Keratinocyte (primary cell): ENCODE measurements at regions not wholly inside any gene's neighbourhood (a gene's known extent, or its start where the extent isn't known, plus 50 kb on each side); places are given as distances from the start of the nearest gene placed in this dataset.

Experiments
- DNase-seq: peaks from one replicate; pipeline ENCODE4 v3.0.0-alpha.2; 2011; ENCODE audit warnings: low read depth, missing footprints, low spot score
- FAIRE-seq: peaks from 2 replicates; lab custom pipeline; 2011; peaks lifted over from hg19 to GRCh38; lab: Jason Lieb, UNC
- H2AFZ ChIP-seq: 2 replicates; pipeline ENCODE4 v1.6.0; 2012; ENCODE audit warnings: low read length, control low read depth, inconsistent platforms; ENCODE audit not compliant: control insufficient read depth
- H3K27ac ChIP-seq: 2 replicates; pipeline ENCODE4 v1.5.1; 2011; ENCODE audit warnings: low read length; ENCODE audit not compliant: control insufficient read depth, insufficient read depth
- H3K27me3 ChIP-seq: 3 replicates; pipeline ENCODE4 v1.6.0; 2011; ENCODE audit warnings: low read length; ENCODE audit not compliant: control insufficient read depth, insufficient read depth; ENCODE audit errors: extremely low read depth
- H3K36me3 ChIP-seq, 2 experiments: 2 replicates in 1 of 2; 3 replicates in 1 of 2; pipeline ENCODE4 v1.5.1; 2011; ENCODE audit warnings: low read length in 2 of 2, mild to moderate bottlenecking in 1 of 2; ENCODE audit not compliant: control insufficient read depth in 2 of 2, insufficient read depth in 2 of 2; ENCODE audit errors: extremely low read depth in 1 of 2
- H3K4me1 ChIP-seq: 3 replicates; pipeline ENCODE4 v1.5.1; 2011; ENCODE audit warnings: low read length; ENCODE audit not compliant: control insufficient read depth, insufficient read depth; ENCODE audit errors: extremely low read depth
- H3K4me2 ChIP-seq: 3 replicates; pipeline ENCODE4 v1.6.0; 2011; ENCODE audit warnings: low read depth, low read length; ENCODE audit not compliant: control insufficient read depth, insufficient read depth; ENCODE audit errors: extremely low read depth
- H3K4me3 ChIP-seq, 3 experiments: fragments of 200-600 bp in 1 of 3; sonication (generic) in 1 of 3; 2 replicates in 2 of 3; 3 replicates in 1 of 3; pipeline ENCODE4 v1.5.1; 2011 to 2016; ENCODE audit warnings: low read length in 3 of 3, mild to moderate bottlenecking in 3 of 3, control low read depth in 2 of 3, inconsistent platforms in 1 of 3, low read depth in 1 of 3, mixed read lengths in 1 of 3, mixed run types in 1 of 3, moderate library complexity in 1 of 3; ENCODE audit not compliant: control insufficient read depth in 2 of 3, insufficient read depth in 2 of 3; ENCODE audit errors: extremely low read depth in 1 of 3
- H3K79me2 ChIP-seq: 2 replicates; pipeline ENCODE4 v1.6.0; 2012; ENCODE audit warnings: low read length; ENCODE audit not compliant: control insufficient read depth, insufficient read depth
- H3K9ac ChIP-seq: 3 replicates; pipeline ENCODE4 v1.6.0; 2011; ENCODE audit warnings: low read length; ENCODE audit not compliant: control insufficient read depth, insufficient read depth; ENCODE audit errors: extremely low read depth
- H3K9me1 ChIP-seq: 3 replicates; pipeline ENCODE4 v1.6.0; 2011; ENCODE audit warnings: low read length; ENCODE audit not compliant: control insufficient read depth, insufficient read depth; ENCODE audit errors: extremely low read depth
- H3K9me3 ChIP-seq: 2 replicates; pipeline ENCODE4 v1.5.1; 2012; ENCODE audit warnings: low read depth, low read length; ENCODE audit not compliant: control insufficient read depth
- H4K20me1 ChIP-seq: 3 replicates; pipeline ENCODE4 v1.6.0; 2011; ENCODE audit warnings: low read length; ENCODE audit not compliant: control insufficient read depth, insufficient read depth; ENCODE audit errors: extremely low read depth
- CTCF ChIP-seq, 3 experiments: IDR thresholded peaks in 1 of 3; conservative IDR thresholded peaks in 1 of 3; optimal IDR thresholded peaks in 1 of 3; 2 replicates in 2 of 3; 3 replicates in 1 of 3; pipeline versions ENCODE3 to v1.5.1; 2011; ENCODE audit warnings: low read length in 3 of 3, mild to moderate bottlenecking in 3 of 3, moderate library complexity in 2 of 3, control low read depth in 1 of 3, inconsistent platforms in 1 of 3; ENCODE audit not compliant: insufficient read depth in 2 of 3; ENCODE audit errors: extremely low read depth in 1 of 3
- EZH2 ChIP-seq: IDR thresholded peaks from one replicate; pipeline ENCODE4 v1.6.1; 2012; ENCODE audit warnings: inconsistent platforms, mild to moderate bottlenecking, low read length, moderate library complexity
- dilution Hi-C: fragments of 300-500 bp; cut with MboI; formaldehyde crosslinking; loops from one replicate; pipeline ENCODE4 v1.7.0; 2020; ENCODE audit warnings: low sequenced_read_pairs; ENCODE audit not compliant: extremely low pct_ligation_motif_present

DNA sequence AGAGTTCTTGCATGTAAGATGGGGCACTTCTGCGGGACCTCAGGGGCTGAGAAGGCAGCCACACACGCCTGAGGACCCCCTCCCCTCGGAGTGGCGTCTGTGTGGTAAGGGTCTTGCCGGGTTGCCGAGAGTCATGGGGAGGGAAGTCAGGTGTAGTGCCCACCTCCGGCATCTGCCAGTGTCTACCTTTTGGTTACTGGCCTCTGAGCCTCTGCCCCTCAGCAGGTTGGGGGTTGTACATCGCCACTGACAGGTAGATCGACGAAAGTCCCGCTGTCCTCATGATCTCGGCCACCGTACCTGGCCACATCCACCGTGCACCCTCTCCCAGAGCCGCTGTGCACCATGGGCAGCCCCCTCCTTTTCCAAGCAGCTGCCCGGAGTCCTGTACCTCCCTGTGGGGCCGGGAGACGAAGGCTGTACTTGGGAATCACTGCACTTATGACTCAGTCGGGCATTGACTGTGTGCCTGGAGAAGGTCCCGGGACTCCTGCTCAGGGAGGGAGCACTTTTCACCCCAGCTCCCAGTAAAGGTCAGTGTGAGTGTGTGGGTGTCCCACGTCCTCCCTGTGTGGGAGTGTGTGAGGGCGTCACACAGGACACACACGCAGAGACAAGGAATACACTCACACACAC, 332.4 kb upstream of the MYT1L start:
- DNase-seq (no peak), FAIRE-seq (no peak)
- no peaks in the 10 kb centered on the region for H3K36me3 ChIP-seq
- H3K27me3 ChIP-seq = no peaks in the 10 kb centered on the region
- H3K9ac ChIP-seq = no peak overlapping the region
- no peaks in the 10 kb centered on the region for H4K20me1 ChIP-seq
- H3K79me2 ChIP-seq = no peaks in the 10 kb centered on the region
- H2AFZ ChIP-seq = no peak overlapping the region
- no peak overlapping the region for H3K4me3 ChIP-seq
- TF ChIP-seq EZH2 (no peak), CTCF (optimal IDR thresholded peaks at IDR 0.05 in 1 of 3, IDR thresholded peaks at IDR 0.05 in 1 of 3, conservative IDR thresholded peaks at IDR 0.05 in 1 of 3; ENCODE audit: extremely low read depth in 1 of 3, insufficient read depth in 2 of 3, low read length in 3 of 3) (no peak)
- H3K27ac ChIP-seq = no peak overlapping the region
- dilution Hi-C loops = no loop called here
- no peaks in the 10 kb centered on the region for H3K4me1 ChIP-seq
- no peaks in the 10 kb centered on the region for H3K9me3 ChIP-seq
- H3K9me1 ChIP-seq = no peaks in the 10 kb centered on the region
- H3K4me2 ChIP-seq = no peak overlapping the region

- dilution Hi-C loops = no loop called here
- Histone ChIP-seq H3K4me1 (no peaks in the 10 kb centered on the region), H3K9ac (no peak overlapping the region), H3K4me3 (no peak overlapping the region), H3K36me3 (no peaks in the 10 kb centered on the region), H3K9me1 (no peaks in the 10 kb centered on the region), H3K79me2 (no peaks in the 10 kb centered on the region), H3K9me3 (no peaks in the 10 kb centered on the region), H3K4me2 (no peak overlapping the region), H3K27me3 (no peaks in the 10 kb centered on the region), H2AFZ (no peak overlapping the region), H4K20me1 (no peaks in the 10 kb centered on the region), H3K27ac (no peak overlapping the region)
- no peak for DNase-seq
- TF ChIP-seq CTCF (optimal IDR thresholded peaks at IDR 0.05 in 1 of 3, IDR thresholded peaks at IDR 0.05 in 1 of 3, conservative IDR thresholded peaks at IDR 0.05 in 1 of 3; ENCODE audit: extremely low read depth in 1 of 3, insufficient read depth in 2 of 3, low read length in 3 of 3) = no peak
- no peak for TF ChIP-seq EZH2
- FAIRE-seq = no peak
Observed at GRCh38 chr2:2662847-2663356, 331.8 kb upstream of the MYT1L start.
